Suprapubic skin (tissue), 2 donors: ENCODE measurements at regions not wholly inside any gene's neighbourhood (a gene's known extent, or its start where the extent isn't known, plus 50 kb on each side); places are given as distances from the start of the nearest gene placed in this dataset.

Experiments used
- EP300 ChIP-seq: sonication (generic); formaldehyde crosslinking; IDR thresholded peaks from one replicate; pipeline ENCODE4 v1.6.1; 2017; ENCODE audit warnings: antibody characterized with exemption
- POLR2A ChIP-seq, 2 donors: fragments of 450-650 bp; IDR thresholded peaks; one replicate each; pipeline ENCODE4 v1.6.1; 2017; ENCODE audit warnings: antibody characterized with exemption in 2 of 2, mild to moderate bottlenecking in 2 of 2, moderate library complexity in 2 of 2

- TF ChIP-seq EP300 (no peak), POLR2A (IDR thresholded peaks at IDR 0.05) (no peak)
Measured at GRCh38 chr6:152874267-152874666, 108.6 kb downstream of the FBXO5 start.
